ENCODE measurements at regions not wholly inside any gene's neighbourhood (a gene's known extent, or its start where the extent isn't known, plus 50 kb on each side); places are given as distances from the start of the nearest gene placed in this dataset.

DNA sequence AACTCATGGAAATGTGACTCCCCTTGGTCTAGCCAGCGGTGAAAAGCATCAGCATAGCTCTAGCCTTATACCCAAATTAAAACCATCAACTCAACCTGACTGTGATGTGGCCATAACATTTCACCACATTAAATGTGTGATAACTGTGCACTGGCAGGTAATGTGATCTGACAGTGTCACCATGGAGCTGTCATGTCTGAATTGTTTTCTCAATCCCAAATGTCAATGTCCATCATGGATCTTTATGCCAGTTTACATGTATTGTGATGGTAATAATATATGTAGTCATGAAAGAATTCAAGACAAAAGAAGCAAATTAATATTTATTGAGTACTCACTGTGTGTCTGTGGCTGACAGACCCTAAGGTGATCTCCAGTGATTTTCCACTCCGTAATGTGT lies 213.4 kb upstream of the EOMES start:
- no peak for DNase-seq

- DNase-seq, result no peak
Measured at GRCh38 chr3:27939521-27939920, 217.4 kb upstream of the EOMES start.

DNA sequence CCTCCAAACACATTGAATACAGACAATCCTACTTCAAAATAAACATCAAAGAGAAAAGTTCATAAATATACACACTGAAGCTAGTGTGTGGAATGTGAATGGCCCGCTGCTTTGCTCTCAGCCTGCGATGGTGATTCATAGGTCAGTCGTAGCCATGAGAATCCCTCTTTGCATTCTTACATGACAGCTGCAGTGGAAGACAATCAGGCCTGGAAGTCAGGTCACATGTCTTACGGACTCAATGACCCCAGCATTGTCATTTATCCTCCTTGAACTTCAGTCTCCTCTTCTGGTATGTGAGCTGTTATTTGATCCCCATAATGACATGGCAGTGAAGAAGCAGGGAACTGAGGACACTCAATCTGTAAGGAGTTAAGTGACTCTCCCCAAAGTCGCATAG lies 217.8 kb upstream of the EOMES start:
- DNase-seq, result no peak

DNA sequence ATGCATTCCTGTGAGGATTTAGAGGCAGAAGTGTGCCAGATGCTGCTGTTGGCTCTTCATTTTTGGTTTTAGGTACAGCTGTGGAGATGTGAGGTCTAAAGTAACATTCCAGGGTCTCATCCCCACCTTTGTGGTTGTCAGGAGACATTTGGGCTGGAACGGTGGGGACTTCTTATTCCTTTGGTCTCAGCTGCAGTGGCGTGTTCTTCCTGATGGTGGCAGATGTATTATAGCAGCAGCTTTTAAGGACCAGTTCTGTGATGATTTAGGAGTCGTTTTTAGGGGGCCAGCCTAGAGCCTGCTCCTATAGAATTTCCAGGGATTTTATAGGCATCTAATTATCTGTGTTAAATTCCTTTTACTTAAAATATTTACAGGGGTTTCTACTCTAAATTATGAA lies 221.0 kb upstream of the EOMES start:
- DNase-seq, result no peak

GRCh38 chr3:27945229-27945628 lies 223.1 kb upstream of the EOMES start:
- DNase-seq, result no peak

- DNase-seq, result peak in 1 of 58 donors; percentile 1
Measured at GRCh38 chr3:27960133-27960532, 238.0 kb upstream of the EOMES start.

GRCh38 chr3:27963519-27963918 lies 241.4 kb upstream of the EOMES start:
- no peak for DNase-seq

DNA sequence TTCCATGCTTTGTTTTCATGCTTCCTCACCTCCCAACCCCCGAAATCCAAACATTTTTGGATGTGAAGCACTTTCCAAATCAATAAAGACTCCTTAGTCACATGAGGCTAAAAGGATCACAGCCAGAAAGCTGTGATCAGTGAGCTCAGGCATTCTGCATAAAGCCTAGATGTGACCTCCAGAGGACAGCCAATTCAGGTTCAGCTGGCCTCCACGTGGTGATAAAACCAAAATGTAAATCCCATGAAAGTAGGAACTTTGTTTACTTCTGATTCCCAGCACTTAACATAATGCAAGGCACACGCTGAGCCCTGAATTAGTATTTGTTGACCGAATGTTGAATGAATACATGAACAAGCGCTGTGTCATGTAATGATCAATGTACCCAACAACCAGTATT lies 249.5 kb upstream of the EOMES start:
- DNase-seq, result no peak

DNA sequence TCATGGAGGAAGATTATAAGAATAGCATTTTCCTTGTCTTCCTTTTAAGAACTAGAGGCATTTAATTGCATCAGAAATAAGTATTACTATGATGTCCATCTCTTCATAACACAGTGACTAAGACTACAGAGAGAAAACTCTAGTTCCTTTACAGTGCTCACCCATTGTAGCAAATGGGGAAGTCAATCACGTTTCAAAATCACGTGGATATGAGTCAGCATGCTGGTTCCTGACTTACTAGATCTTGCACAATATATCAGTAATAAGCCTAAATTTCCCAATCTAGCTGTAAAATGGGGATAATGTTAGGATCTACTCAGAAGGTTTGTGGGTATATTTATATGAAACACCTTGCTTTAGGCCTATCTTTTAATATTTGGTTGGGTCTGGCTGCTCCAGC lies 254.8 kb upstream of the EOMES start:
- no peak for DNase-seq

DNA sequence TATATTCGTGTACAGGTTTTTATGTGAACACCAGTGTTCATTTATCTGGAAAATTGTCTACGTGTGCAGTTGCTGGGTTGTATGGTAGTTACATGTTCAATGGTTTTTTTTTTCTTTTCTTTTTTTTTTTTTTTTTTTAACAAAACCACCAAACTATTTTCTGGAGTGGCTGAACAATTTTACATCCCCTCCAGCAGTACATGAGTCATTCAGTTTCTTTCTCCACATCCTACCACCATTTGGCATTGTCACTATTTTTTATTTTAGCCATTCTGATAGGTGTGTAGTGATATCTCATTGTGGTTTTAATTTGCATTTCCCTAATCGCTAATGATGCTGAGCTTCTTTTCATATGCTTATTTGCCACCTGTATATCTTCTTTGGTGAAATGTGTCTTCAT lies 256.3 kb upstream of the EOMES start:
- no peak for DNase-seq

- no peak for DNase-seq
Measured at GRCh38 chr3:27985369-27986035, 255.9 kb upstream of the CMC1 start.

- peak in 1 of 58 donors; percentile 1 for DNase-seq
Measured at GRCh38 chr3:27986234-27986879, 255.1 kb upstream of the CMC1 start.

- no peak for DNase-seq
Measured at GRCh38 chr3:27990324-27990723, 251.1 kb upstream of the CMC1 start.

DNA sequence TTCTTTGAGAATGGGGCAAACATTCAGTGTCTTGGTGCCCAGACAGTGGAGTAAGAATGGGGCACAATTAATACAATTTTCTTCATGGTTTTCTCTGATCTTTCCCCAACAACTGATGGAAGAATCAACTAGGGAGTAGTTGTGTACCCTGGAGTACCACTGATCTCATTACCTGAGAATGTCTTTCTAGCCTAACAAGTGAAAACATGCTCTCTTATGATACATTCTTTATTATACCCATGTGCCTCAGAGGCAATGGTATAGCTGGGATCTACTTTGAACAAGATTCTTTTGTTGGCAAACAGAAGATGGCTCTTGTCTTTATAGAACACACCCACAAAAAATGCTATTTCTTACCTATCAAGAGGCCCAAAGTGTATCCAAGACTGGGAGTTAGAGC lies 250.6 kb upstream of the CMC1 start:
- DNase-seq, result no peak

DNA sequence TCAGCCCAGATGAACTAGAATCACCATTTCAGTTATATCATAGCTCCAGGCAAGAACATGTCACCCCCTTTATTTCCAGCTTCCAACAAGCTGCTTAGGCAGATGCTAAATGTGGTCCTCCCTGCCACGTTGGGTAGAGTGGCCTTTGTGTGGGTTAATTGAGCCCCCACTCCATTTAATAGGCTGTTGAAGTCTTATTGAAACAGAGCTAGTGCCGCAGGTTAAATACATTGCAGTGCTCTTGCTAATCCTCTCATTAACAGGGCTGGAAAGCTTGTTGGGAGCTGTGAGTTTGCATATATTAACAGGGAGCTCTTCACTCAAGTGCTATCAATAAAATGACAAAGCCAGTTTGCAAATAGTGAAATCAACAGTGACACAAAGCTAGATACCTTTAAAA lies 248.4 kb upstream of the CMC1 start:
- DNase-seq, result no peak

- no peak for DNase-seq
Measured at GRCh38 chr3:28000608-28001007, 240.8 kb upstream of the CMC1 start.

- no peak for DNase-seq
Measured at GRCh38 chr3:28008235-28008634, 233.2 kb upstream of the CMC1 start.

- DNase-seq, result no peak
Measured at GRCh38 chr3:28012830-28013229, 228.6 kb upstream of the CMC1 start.

- DNase-seq, result no peak
Measured at GRCh38 chr3:28013864-28014473, 227.4 kb upstream of the CMC1 start.

DNA sequence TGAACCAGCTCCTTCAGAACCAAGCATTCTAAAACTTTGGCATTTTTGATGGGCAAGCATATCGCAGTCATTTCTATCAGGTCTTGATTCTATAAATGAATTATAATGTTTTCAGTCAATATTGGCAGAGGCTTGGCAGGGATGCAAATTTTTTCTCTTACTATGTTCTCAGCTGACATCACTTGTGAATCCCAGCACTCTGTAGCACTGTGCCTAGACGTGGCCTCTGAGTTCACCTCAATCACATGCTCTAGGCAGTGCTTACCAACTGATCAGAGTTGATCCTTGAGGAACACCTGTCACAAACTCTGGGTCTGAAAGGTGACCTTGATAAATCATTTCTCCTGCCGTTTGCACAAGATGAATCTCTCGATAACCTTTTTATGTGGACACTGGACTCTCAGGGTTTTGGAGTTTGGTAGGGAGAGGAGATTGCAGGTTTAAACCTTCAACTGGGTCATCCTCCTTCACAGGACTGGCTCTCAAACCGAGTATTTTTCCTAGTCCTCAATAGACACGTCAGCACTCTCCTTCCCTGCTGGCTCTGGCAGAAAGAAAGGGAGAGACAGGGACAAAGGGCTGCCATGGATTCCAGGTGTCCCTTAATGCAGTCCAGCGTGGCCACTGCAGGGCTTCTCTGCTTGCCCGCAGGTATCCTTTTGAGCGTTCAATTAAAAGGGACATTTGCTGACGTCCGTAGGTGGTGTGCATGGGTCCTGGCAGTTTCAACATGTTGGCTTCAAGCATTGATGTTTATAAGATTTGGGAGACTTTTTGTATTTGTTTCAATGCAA lies 222.3 kb upstream of the CMC1 start:
- no peak for DNase-seq

GRCh38 chr3:28019740-28020139 lies 221.7 kb upstream of the CMC1 start:
- DNase-seq, result no peak

DNA sequence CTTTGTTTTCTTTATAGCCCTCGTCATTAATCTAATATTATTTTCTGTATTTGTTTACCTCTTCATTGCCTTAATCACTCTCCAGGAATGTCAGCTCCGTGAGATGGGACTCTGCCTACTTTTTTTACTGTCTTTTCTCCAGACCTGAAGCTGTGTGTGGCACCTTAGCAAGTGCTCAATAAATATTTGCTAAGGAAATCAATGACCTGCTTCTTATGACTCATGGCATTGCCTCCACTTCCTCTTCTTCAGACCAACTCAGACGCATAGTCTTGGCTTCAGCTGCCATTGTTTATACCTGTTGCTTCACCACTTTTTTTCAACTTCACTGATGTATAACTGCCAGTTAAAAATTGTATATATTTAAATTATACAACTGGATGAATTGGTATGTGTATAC lies 218.5 kb upstream of the CMC1 start:
- DNase-seq, result no peak
